ENCODE measurements at regions not wholly inside any gene's neighbourhood (a gene's known extent, or its start where the extent isn't known, plus 50 kb on each side); places are given as distances from the start of the nearest gene placed in this dataset.
"Not testable (repeated sequence)": the region's sequence is repeated elsewhere in the genome, so short reads cannot be mapped to it uniquely, and the experiment has no call there.

GRCh38 chr2:145914716-145915115 lies 1394.8 kb upstream of the ZEB2 start:
- DNase-seq, result no peak

DNA sequence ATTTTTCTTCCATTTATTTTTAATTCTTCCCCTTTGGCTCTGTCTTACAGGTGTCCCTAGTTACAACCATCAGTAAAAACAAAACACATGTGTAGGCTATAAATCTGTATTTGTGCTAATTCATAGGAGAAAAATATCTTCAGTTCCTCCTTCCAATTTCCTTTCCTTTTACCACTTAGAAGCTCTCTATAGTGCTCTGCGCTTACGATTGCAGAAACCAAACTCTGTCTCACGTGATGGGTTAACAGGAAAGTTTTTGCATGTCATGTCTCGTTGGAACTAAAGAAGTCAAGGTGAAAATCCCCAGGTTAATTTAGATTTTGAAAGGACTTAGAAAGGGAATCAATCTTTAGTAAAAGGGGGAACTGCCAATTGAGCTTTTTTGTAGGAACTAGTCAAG lies 1390.5 kb upstream of the ZEB2 start:
- no peak for DNase-seq

DNA sequence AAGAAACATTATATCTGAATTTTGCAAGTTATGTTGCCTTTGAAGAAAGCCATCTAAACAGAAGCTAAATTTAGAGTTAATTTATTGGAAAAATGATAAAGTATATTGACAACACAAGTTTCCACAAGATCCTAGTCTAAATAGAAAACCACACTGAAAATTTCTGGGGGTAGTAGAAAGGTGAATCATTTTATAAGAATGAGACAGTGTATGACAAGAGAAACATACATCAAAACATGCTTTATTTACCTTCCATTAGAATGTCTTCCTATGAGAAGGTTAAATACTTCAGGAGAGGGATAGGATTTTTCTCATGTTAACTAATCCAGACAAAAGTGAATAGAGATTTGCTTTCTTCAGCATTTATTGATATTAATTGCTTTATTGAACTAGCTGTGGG lies 1389.8 kb upstream of the ZEB2 start:
- DNase-seq, result no peak

- no peak for DNase-seq
Observed at GRCh38 chr2:145909175-145909755, 1389.3 kb upstream of the ZEB2 start.

GRCh38 chr2:145906354-145906753 lies 1386.4 kb upstream of the ZEB2 start:
- DNase-seq, result no peak

DNA sequence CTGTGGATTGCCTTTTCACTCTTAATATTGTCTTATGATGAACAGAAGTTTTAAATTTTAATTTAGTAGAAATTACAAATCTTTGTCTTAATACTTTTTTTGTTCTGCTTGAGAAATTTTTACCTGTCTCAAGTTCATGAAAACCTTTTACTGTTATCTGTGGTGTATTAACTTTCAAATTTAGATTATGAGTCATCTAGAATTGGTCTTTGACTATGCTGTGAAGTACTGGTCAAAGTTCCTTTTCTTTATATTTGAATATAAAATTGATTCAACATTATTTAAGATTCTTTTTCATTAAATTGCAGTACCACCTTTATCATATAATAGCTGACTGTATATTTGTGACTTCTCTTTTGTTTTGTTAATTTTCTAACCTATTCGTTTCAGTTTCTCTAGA lies 1385.5 kb upstream of the ZEB2 start:
- no peak for DNase-seq

- no peak for DNase-seq
Observed at GRCh38 chr2:145897151-145897550, 1377.2 kb upstream of the ZEB2 start.

GRCh38 chr2:145887915-145888314 lies 1368.0 kb upstream of the ZEB2 start:
- DNase-seq, result no peak

- not testable (repeated sequence) for DNase-seq
Observed at GRCh38 chr2:145880997-145881396, 1361.1 kb upstream of the ZEB2 start.

DNA sequence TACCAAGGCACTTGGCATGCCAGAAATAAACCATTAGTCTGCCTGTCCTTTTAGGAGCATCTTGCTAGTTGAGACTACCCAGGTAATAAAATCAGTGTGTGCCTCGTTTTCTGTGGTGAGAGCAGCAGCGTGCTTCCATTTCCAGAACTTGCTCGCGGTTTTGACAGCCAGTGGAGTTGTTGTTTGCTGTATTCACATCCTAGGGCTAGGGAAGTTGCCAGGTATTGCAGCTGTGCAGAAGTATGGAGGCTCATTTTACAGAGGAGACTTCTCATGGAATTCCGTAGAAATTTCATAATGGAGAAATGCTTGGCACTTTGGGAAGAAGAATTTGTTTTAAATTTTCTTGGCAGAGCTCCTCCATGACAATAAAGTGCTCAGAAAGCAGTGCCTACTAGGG lies 1355.1 kb upstream of the ZEB2 start:
- no peak for DNase-seq

DNA sequence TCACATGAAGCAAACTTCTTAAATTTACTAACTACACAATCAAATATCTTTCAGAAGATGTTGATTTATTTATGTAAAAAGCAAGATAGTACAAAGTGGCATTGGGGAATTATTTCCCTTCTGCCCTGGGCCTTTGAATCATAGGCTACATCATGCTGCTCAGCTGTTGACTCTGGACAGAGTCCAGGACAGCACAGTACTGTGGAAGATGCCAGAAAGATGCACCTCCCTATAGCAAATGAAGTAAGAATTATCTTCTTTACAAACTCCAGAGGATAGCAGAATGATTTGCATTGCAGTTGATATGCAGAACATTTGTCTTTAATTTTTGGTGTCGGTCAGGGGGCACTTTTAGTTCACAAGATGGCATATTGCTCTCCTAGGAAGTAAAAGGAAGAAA lies 1354.5 kb upstream of the ZEB2 start:
- DNase-seq, result no peak

- no peak for DNase-seq
Observed at GRCh38 chr2:145864501-145864900, 1344.6 kb upstream of the ZEB2 start.

- no peak for DNase-seq
Observed at GRCh38 chr2:145861940-145862339, 1342.0 kb upstream of the ZEB2 start.

GRCh38 chr2:145860083-145860482 lies 1340.2 kb upstream of the ZEB2 start:
- no peak for DNase-seq

- DNase-seq, result no peak
Observed at GRCh38 chr2:145855142-145855541, 1335.2 kb upstream of the ZEB2 start.

- DNase-seq, result no peak
Observed at GRCh38 chr2:145854039-145854755, 1334.3 kb upstream of the ZEB2 start.

DNA sequence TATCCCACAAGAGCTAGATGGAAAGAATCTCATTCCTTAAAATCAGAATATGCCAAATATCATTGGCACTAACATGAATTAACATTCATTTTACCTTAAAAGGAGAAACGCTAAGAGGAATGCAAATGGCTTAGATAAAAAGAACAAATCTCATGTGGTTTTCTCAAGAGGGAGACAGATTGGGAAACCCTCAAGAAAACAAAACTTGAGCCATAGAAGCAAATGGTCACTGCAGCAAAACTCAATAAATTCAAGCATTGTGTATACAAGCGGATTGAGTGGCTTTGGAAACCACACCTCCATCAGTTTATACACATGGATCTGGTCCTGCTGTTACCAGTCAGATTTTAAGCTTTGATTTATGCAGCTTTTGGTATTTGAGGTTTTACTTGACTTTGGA lies 1331.8 kb upstream of the ZEB2 start:
- DNase-seq, result no peak

GRCh38 chr2:145849466-145849865 lies 1329.5 kb upstream of the ZEB2 start:
- no peak for DNase-seq

GRCh38 chr2:145846982-145847381 lies 1327.1 kb upstream of the ZEB2 start:
- DNase-seq, result no peak

- no peak for DNase-seq
Observed at GRCh38 chr2:145845923-145846322, 1326.0 kb upstream of the ZEB2 start.

- DNase-seq, result peak; percentile 17
Observed at GRCh38 chr2:145845207-145845894, 1325.4 kb upstream of the ZEB2 start.

GRCh38 chr2:145841973-145842372 lies 1322.1 kb upstream of the ZEB2 start:
- no peak for DNase-seq

DNA sequence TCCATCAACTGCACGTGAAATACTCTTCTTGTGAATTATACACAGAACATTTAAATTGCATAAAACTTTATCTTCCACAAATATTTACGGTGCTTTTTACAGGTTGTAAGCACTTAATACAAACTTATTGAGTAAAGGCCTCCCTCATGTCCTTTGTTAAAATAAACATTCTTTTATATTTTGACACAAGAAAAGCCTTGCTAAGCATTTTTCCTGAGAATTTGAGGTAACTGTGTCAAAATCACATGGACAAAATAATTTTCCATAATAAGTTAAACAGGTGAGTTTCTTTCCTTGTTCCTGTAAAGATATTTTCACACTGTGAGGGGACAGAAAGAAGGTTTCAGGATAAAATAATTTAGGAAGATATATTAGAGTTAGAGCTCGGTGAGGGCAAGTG lies 1317.1 kb upstream of the ZEB2 start:
- DNase-seq, result no peak

DNA sequence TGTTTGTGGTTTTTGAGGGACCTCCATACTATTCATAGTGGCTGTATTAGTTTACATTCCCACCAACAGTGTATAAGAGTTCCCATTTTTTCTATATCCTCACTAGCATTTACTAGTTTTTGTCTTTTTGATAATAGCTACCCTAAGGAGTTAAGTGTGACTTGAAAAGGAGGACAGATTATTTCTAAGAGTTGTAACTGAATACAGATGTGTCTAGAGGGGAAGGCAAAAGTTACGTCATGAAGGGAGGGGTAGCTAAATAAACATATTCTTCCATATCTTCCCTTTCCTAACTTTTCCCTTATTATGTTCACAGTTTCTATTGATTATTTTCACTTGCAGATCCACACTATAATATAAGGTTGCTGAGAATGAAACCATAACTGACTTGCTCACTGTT lies 1315.7 kb upstream of the ZEB2 start:
- no peak for DNase-seq

DNA sequence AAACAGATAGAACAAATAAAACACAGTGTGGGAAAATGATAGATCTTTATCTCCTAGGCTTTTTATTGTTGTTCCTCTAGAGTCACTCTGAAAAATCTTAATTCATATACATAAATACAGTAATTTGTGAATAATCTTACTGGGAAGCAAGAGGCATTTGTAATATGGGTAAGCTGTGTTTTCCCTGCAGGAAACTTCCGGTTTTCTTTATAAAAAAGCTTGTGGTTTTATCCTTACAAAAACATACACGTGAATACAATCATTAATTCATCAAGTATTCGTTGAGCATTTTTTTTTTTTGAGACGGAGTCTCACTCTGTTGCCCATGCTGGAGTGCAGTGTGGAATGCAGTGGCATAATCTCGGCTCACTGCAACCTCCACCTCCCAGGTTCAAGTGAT lies 1312.8 kb upstream of the ZEB2 start:
- DNase-seq, result no peak
